H4 (cell line): ENCODE measurements at regions not wholly inside any gene's neighbourhood (a gene's known extent, or its start where the extent isn't known, plus 50 kb on each side); places are given as distances from the start of the nearest gene placed in this dataset.

Experiments used
- DNase-seq: peaks from one replicate; pipeline ENCODE4 v3.0.0-alpha.2; 2015; ENCODE audit warnings: low spot score

GRCh38 chr4:149928507-149928906, 112.9 kb upstream of the IQCM start:
- no peak for DNase-seq

GRCh38 chr4:149931431-149931830, 115.8 kb upstream of the IQCM start:
- DNase-seq = no peak

GRCh38 chr4:149932188-149932587, 116.5 kb upstream of the IQCM start:
- DNase-seq = no peak

GRCh38 chr4:149933120-149933519, 117.5 kb upstream of the IQCM start:
- DNase-seq = no peak

- no peak for DNase-seq
Observed at GRCh38 chr4:149933883-149934282, 118.2 kb upstream of the IQCM start.

GRCh38 chr4:149949381-149949780, 128.9 kb upstream of the DCLK2 start:
- DNase-seq = no peak

GRCh38 chr4:149951152-149951900, 126.9 kb upstream of the DCLK2 start:
- DNase-seq = no peak

GRCh38 chr4:149952101-149952500, 126.1 kb upstream of the DCLK2 start:
- DNase-seq = no peak

- DNase-seq = no peak
Observed at GRCh38 chr4:149952716-149953115, 125.5 kb upstream of the DCLK2 start.

- no peak for DNase-seq
Observed at GRCh38 chr4:149955780-149956390, 122.4 kb upstream of the DCLK2 start.

GRCh38 chr4:149956678-149957077, 121.6 kb upstream of the DCLK2 start:
- DNase-seq = no peak

GRCh38 chr4:149961876-149962597, 116.2 kb upstream of the DCLK2 start:
- peak; percentile 26 for DNase-seq

GRCh38 chr4:149964001-149964796, 114.0 kb upstream of the DCLK2 start:
- DNase-seq = no peak

- DNase-seq = no peak
Observed at GRCh38 chr4:149965206-149965605, 113.0 kb upstream of the DCLK2 start.

- no peak for DNase-seq
Observed at GRCh38 chr4:149972407-149972806, 105.8 kb upstream of the DCLK2 start.

GRCh38 chr4:149973181-149973580, 105.1 kb upstream of the DCLK2 start:
- DNase-seq = no peak

GRCh38 chr4:149975172-149975571, 103.1 kb upstream of the DCLK2 start:
- DNase-seq = no peak

- no peak for DNase-seq
Observed at GRCh38 chr4:149980121-149980682, 98.0 kb upstream of the DCLK2 start.

GRCh38 chr4:149980941-149981340, 97.3 kb upstream of the DCLK2 start:
- peak; percentile 60 for DNase-seq

GRCh38 chr4:149983401-149983800, 94.8 kb upstream of the DCLK2 start:
- DNase-seq = no peak

GRCh38 chr4:149983931-149984330, 94.3 kb upstream of the DCLK2 start:
- no peak for DNase-seq

GRCh38 chr4:149985981-149986380, 92.3 kb upstream of the DCLK2 start:
- DNase-seq = no peak
